Neural cell (in vitro differentiated cells): ENCODE measurements at regions not wholly inside any gene's neighbourhood (a gene's known extent, or its start where the extent isn't known, plus 50 kb on each side); places are given as distances from the start of the nearest gene placed in this dataset.

Source experiments
- H2AFZ ChIP-seq: fragments of 200-600, 300-800 bp; sonication (generic), shearing (Covaris generic); 2 replicates; pipeline ENCODE4 v1.6.0; 2014; ENCODE audit warnings: low read depth, mild to moderate bottlenecking, antibody characterized with exemption, low read length, moderate library complexity
- H3F3A ChIP-seq: fragments of 200-600 bp; shearing (Covaris generic); 2 replicates; pipeline ENCODE4 v1.6.1; 2016; ENCODE audit warnings: mild to moderate bottlenecking, moderate library complexity, mixed read lengths, antibody characterized with exemption, low read length; ENCODE audit not compliant: insufficient read depth, poor library complexity, severe bottlenecking
- H3K27ac ChIP-seq: fragments of 200-600, 300-800 bp; sonication (generic), shearing (Covaris generic); 2 replicates; pipeline ENCODE4 v1.5.1; 2014; ENCODE audit warnings: mild to moderate bottlenecking, low read length, moderate library complexity
- H3K27me3 ChIP-seq: fragments of 300-800, 200-600 bp; sonication (generic), shearing (Covaris generic); 2 replicates; pipeline ENCODE4 v1.6.0; 2014; ENCODE audit warnings: mild to moderate bottlenecking, low read depth, low read length, moderate library complexity; ENCODE audit not compliant: insufficient read depth
- H3K36me3 ChIP-seq: fragments of 300-800, 200-600 bp; sonication (generic), shearing (Covaris generic); 2 replicates; pipeline ENCODE4 v1.5.1; 2014; ENCODE audit warnings: mild to moderate bottlenecking, antibody characterized with exemption, low read length, moderate library complexity; ENCODE audit not compliant: insufficient read depth
- H3K4me2 ChIP-seq: fragments of 300-800, 200-600 bp; sonication (generic), shearing (Covaris generic); 2 replicates; pipeline ENCODE4 v1.6.0; 2014; ENCODE audit warnings: mild to moderate bottlenecking, low read length
- H3K4me3 ChIP-seq: fragments of 300-800, 200-600 bp; sonication (generic), shearing (Covaris generic); 2 replicates; pipeline ENCODE4 v1.5.1; 2014; ENCODE audit warnings: mild to moderate bottlenecking, low read length, moderate library complexity
- H3K79me2 ChIP-seq: fragments of 200-600 bp; shearing (Covaris generic); replicated peaks from 2 replicates; pipeline ENCODE4 v1.6.0; 2014; ENCODE audit warnings: mild to moderate bottlenecking, low read length, moderate library complexity; ENCODE audit not compliant: insufficient read depth
- H3K9ac ChIP-seq: fragments of 300-800, 200-600 bp; sonication (generic), shearing (Covaris generic); 2 replicates; pipeline ENCODE4 v1.6.1; 2016; ENCODE audit warnings: mild to moderate bottlenecking, low read length, mixed read lengths
- H3K9me2 ChIP-seq: fragments of 200-600 bp; shearing (Covaris generic); 2 replicates; pipeline ENCODE4 v1.6.1; 2016; ENCODE audit warnings: mild to moderate bottlenecking, low read length, mixed read lengths; ENCODE audit not compliant: insufficient read depth
- H3K9me3 ChIP-seq: fragments of 200-600, 300-800 bp; sonication (generic), shearing (Covaris generic); 2 replicates; pipeline ENCODE4 v1.6.1; 2016; ENCODE audit warnings: mild to moderate bottlenecking, mixed run types, low read length, moderate library complexity, mixed read lengths
- H4K20me1 ChIP-seq: fragments of 200-600 bp; shearing (Covaris generic); 2 replicates; pipeline ENCODE4 v1.6.1; 2016; ENCODE audit warnings: mild to moderate bottlenecking, mixed run types; ENCODE audit not compliant: insufficient read depth
- EP300 ChIP-seq: fragments of 450-650 bp; conservative IDR thresholded peaks from 2 replicates; pipeline ENCODE4 v1.6.1; 2014; ENCODE audit warnings: antibody characterized with exemption, mild to moderate bottlenecking, moderate library complexity; ENCODE audit not compliant: poor library complexity, severe bottlenecking
- EZH2 ChIP-seq: fragments of 200-600, 300-800 bp; shearing (Covaris generic), sonication (generic); IDR thresholded peaks from 2 replicates; pipeline ENCODE4 v1.6.1; 2014; ENCODE audit warnings: antibody characterized with exemption, low read length, borderline replicate concordance, mild to moderate bottlenecking; ENCODE audit not compliant: insufficient read depth, poor library complexity, severe bottlenecking
- MXI1 ChIP-seq: fragments of 450-650 bp; conservative IDR thresholded peaks from 2 replicates; pipeline ENCODE4 v1.6.1; 2014; ENCODE audit warnings: antibody characterized with exemption, mild to moderate bottlenecking; ENCODE audit not compliant: poor library complexity, severe bottlenecking
- POLR2AphosphoS5 ChIP-seq: IDR thresholded peaks from 2 replicates; pipeline ENCODE4 v1.6.1; 2012
- RAD21 ChIP-seq: fragments of 450-650 bp; conservative IDR thresholded peaks from 2 replicates; pipeline ENCODE4 v1.6.1; 2014; ENCODE audit warnings: antibody characterized with exemption, mild to moderate bottlenecking, moderate library complexity
- REST ChIP-seq: IDR thresholded peaks from 2 replicates; pipeline ENCODE4 v1.6.1; 2012; ENCODE audit warnings: borderline replicate concordance
- SMC3 ChIP-seq: fragments of 450-650 bp; conservative IDR thresholded peaks from 2 replicates; pipeline ENCODE4 v1.6.1; 2014; ENCODE audit warnings: antibody characterized with exemption, mild to moderate bottlenecking, moderate library complexity; ENCODE audit not compliant: poor library complexity
- TAF1 ChIP-seq: IDR thresholded peaks from 2 replicates; pipeline ENCODE4 v1.6.1; 2012; ENCODE audit warnings: low read depth
- TF ChIP-seq, protein P1 (sequence below): fragments of 450-650 bp; IDR thresholded peaks from 2 replicates; pipeline ENCODE4 v1.5.1; 2014; ENCODE audit warnings: antibody characterized with exemption, mild to moderate bottlenecking, moderate library complexity; ENCODE audit not compliant: poor library complexity, severe bottlenecking

- H3K4me3 ChIP-seq, result no peak overlapping the region
- no peaks in the 10 kb centered on the region for H3K9me2 ChIP-seq
- H2AFZ ChIP-seq, result no peak overlapping the region
- no peaks in the 10 kb centered on the region for H4K20me1 ChIP-seq
- no peak overlapping the region for H3K4me2 ChIP-seq
- no peaks in the 10 kb centered on the region for H3K9me3 ChIP-seq
- H3K79me2 ChIP-seq, result no peaks in the 10 kb centered on the region
- TF ChIP-seq EZH2 (no peak), SMC3 (no peak), MXI1 (no peak), EP300 (no peak), POLR2AphosphoS5 (no peak), REST (no peak), TAF1 (no peak), RAD21 (no peak)
- TF ChIP-seq, protein P1, sequence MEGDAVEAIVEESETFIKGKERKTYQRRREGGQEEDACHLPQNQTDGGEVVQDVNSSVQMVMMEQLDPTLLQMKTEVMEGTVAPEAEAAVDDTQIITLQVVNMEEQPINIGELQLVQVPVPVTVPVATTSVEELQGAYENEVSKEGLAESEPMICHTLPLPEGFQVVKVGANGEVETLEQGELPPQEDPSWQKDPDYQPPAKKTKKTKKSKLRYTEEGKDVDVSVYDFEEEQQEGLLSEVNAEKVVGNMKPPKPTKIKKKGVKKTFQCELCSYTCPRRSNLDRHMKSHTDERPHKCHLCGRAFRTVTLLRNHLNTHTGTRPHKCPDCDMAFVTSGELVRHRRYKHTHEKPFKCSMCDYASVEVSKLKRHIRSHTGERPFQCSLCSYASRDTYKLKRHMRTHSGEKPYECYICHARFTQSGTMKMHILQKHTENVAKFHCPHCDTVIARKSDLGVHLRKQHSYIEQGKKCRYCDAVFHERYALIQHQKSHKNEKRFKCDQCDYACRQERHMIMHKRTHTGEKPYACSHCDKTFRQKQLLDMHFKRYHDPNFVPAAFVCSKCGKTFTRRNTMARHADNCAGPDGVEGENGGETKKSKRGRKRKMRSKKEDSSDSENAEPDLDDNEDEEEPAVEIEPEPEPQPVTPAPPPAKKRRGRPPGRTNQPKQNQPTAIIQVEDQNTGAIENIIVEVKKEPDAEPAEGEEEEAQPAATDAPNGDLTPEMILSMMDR, result no peak
- H3K9ac ChIP-seq, result no peak overlapping the region
- H3K36me3 ChIP-seq, result no peaks in the 10 kb centered on the region
- no peak overlapping the region for H3K27ac ChIP-seq
- no peaks in the 10 kb centered on the region for H3K27me3 ChIP-seq
- H3F3A ChIP-seq, result no peaks in the 10 kb centered on the region
These were observed 294.0 kb upstream of the HS6ST1 start for GRCh38 chr2:128612628-128613027.

DNA sequence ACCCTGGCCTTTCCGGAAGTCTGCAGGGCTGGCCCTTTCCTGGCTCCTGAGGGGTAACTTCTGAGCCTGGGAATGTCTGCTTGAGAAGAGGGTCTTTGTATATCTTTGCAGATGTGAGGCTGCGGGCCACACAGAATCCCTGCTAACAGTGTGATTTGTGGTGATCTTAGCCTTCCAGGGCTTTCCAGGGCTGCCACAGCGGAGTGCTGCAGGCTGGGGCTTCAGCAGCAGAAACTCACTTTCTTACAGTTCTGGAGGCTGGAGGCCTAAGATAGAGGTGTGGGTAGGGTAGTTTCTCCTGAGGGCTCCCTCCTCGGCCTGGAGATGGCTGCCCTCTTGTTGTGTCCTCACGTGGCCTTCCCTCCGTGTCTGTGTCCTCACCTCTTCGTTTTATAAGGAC, 294.7 kb upstream of the HS6ST1 start:
- Histone ChIP-seq H3K4me3 (no peak overlapping the region), H3K9me3 (no peaks in the 10 kb centered on the region), H3K27me3 (no peaks in the 10 kb centered on the region), H3K4me2 (no peak overlapping the region), H3K79me2 (no peaks in the 10 kb centered on the region), H4K20me1 (no peaks in the 10 kb centered on the region), H3K9me2 (no peaks in the 10 kb centered on the region), H3K9ac (no peak overlapping the region), H3K36me3 (no peaks in the 10 kb centered on the region), H3F3A (no peaks in the 10 kb centered on the region), H3K27ac (no peak overlapping the region), H2AFZ (no peak overlapping the region)
- no peak for TF ChIP-seq EZH2
- no peak for TF ChIP-seq SMC3
- TF ChIP-seq, protein P1, result no peak
